Suprapubic skin (tissue), 4 donors: ENCODE measurements at regions not wholly inside any gene's neighbourhood (a gene's known extent, or its start where the extent isn't known, plus 50 kb on each side); places are given as distances from the start of the nearest gene placed in this dataset.

Experiments
- DNase-seq, 2 donors: peaks; one replicate each; pipeline ENCODE4 v3.0.0-alpha.2; 2019; ENCODE audit warnings: low spot score in 2 of 2
- H3K27ac ChIP-seq: fragments of 200-600 bp; sonication (generic); one replicate; pipeline ENCODE4 v1.5.1; 2019
- H3K27me3 ChIP-seq: fragments of 200-600 bp; sonication (generic); one replicate; pipeline ENCODE4 v1.5.1; 2019
- H3K36me3 ChIP-seq: fragments of 200-600 bp; sonication (generic); one replicate; pipeline ENCODE4 v1.5.1; 2019
- H3K4me1 ChIP-seq: fragments of 200-600 bp; sonication (generic); one replicate; pipeline ENCODE4 v1.5.1; 2019
- H3K4me3 ChIP-seq: fragments of 200-600 bp; sonication (generic); one replicate; pipeline ENCODE4 v1.5.1; 2019; ENCODE audit warnings: mild to moderate bottlenecking
- H3K9me3 ChIP-seq: fragments of 200-600 bp; sonication (generic); one replicate; pipeline ENCODE4 v1.5.1; 2019
- EP300 ChIP-seq: sonication (generic); formaldehyde crosslinking; IDR thresholded peaks from one replicate; pipeline ENCODE4 v1.6.1; 2017; ENCODE audit warnings: antibody characterized with exemption
- POLR2A ChIP-seq, 2 donors: fragments of 450-650 bp; IDR thresholded peaks; one replicate each; pipeline ENCODE4 v1.6.1; 2017; ENCODE audit warnings: antibody characterized with exemption in 2 of 2, mild to moderate bottlenecking in 2 of 2, moderate library complexity in 2 of 2
- POLR2AphosphoS5 ChIP-seq, 3 donors: sonication (generic); formaldehyde crosslinking; IDR thresholded peaks; one replicate each; pipeline ENCODE4 v1.6.1; 2017; ENCODE audit warnings: antibody characterized with exemption in 3 of 3
- WGBS: methylation state at CpG from one replicate; pipeline ENCODE4 v1.1.5; 2018; 5-methylcytosine and 5-hydroxymethylcytosine counted together
- TF ChIP-seq, protein P1 (sequence below), 2 donors: fragments of 200-600 bp in 1 of 2; fragments of 450-650 bp in 1 of 2; sonication (generic) in 1 of 2; IDR thresholded peaks; one replicate each; pipeline ENCODE4 v1.5.1; 2016 to 2019; ENCODE audit warnings: antibody characterized with exemption in 2 of 2, mild to moderate bottlenecking in 1 of 2, moderate library complexity in 1 of 2

DNA sequence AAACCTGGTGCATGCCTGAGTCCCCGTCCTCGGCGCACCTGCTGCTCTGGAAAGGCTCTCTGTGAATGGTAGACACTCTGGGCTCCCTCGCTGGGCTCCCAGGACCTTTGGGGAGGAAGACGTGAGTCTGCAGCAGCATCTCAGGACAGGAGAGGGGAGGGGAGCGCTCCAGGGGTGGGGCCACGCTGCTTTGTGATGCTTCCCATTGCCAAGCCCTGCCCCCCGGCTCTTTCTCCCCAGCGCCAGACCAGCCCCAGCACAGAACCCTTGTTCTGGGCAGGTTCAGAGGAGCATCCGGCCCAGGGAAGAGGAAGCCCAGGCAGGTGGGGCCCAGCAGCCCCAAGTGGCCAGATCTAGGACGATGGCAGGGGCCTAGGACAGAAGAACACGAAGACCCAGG, 111.2 kb downstream of the BRD1 start:
- Histone ChIP-seq H3K27ac (no peak overlapping the region), H3K27me3 (peaks cover 55% of the 10 kb centered on the region), H3K4me3 (no peak overlapping the region), H3K36me3 (no peaks in the 10 kb centered on the region), H3K4me1 (no peaks in the 10 kb centered on the region), H3K9me3 (no peaks in the 10 kb centered on the region)
- no peak for DNase-seq
- TF ChIP-seq EP300 (no peak), POLR2A (IDR thresholded peaks at IDR 0.05) (no peak), POLR2AphosphoS5 (IDR thresholded peaks at IDR 0.05) (no peak)
- TF ChIP-seq, protein P1, sequence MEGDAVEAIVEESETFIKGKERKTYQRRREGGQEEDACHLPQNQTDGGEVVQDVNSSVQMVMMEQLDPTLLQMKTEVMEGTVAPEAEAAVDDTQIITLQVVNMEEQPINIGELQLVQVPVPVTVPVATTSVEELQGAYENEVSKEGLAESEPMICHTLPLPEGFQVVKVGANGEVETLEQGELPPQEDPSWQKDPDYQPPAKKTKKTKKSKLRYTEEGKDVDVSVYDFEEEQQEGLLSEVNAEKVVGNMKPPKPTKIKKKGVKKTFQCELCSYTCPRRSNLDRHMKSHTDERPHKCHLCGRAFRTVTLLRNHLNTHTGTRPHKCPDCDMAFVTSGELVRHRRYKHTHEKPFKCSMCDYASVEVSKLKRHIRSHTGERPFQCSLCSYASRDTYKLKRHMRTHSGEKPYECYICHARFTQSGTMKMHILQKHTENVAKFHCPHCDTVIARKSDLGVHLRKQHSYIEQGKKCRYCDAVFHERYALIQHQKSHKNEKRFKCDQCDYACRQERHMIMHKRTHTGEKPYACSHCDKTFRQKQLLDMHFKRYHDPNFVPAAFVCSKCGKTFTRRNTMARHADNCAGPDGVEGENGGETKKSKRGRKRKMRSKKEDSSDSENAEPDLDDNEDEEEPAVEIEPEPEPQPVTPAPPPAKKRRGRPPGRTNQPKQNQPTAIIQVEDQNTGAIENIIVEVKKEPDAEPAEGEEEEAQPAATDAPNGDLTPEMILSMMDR (IDR thresholded peaks at IDR 0.05), result no peak
- WGBS, result 48% methylated on average over 5 of the region's 12 CpGs

DNA sequence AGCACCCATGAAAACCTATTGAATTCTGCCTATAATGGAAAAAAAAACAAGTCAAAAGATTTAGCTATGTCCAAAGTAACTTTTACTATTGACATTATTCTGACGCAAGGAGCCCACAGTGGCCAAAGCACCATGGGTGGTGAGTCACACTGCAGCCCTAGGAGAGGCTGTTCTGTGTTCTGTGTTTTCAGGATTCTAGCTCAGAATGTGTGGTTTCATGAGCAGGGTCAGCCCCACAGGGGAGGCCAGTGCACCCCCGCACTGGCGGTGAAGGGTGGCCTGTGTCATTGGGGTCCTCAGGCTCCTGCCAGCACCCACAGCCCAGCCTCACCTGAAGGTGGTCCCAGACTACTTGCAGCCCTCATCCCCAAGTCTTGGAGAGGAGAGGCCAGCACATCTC, 112.2 kb downstream of the BRD1 start:
- TF ChIP-seq, protein P1 (IDR thresholded peaks at IDR 0.05), result no peak
- TF ChIP-seq POLR2AphosphoS5 (IDR thresholded peaks at IDR 0.05) (no peak), POLR2A (IDR thresholded peaks at IDR 0.05) (no peak), EP300 (no peak)
- H3K27me3 ChIP-seq, result peaks cover 50% of the 10 kb centered on the region
- 83% methylated on average over 1 of the region's 3 CpGs for WGBS
- no peaks in the 10 kb centered on the region for H3K36me3 ChIP-seq
- H3K4me3 ChIP-seq, result no peak overlapping the region
- no peak overlapping the region for H3K27ac ChIP-seq
- no peak for DNase-seq
- no peaks in the 10 kb centered on the region for H3K4me1 ChIP-seq
- no peaks in the 10 kb centered on the region for H3K9me3 ChIP-seq

DNA sequence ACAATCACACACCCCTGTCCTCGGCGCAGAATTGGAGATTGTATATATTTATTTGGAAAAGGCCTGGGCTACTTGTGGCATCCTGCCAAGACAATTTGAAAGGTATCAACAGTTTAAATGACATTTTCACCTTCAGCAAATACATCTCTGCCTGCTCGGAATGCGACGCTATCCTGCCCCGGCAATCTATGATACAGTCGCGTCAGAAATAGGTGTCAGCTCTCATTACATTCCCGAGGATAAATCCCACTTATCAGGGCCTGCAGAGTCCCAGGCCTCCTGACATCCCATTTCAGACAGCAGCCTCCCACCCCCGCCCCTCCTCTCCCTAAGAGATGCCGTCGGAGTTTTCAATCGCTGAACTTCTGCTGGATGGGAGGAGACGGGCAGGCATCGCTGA, 114.7 kb downstream of the BRD1 start:
- no peak overlapping the region for H3K27ac ChIP-seq
- no peaks in the 10 kb centered on the region for H3K36me3 ChIP-seq
- 87% methylated on average over 15 of the region's 15 CpGs for WGBS
- no peak overlapping the region for H3K4me3 ChIP-seq
- no peak for DNase-seq
- no peaks in the 10 kb centered on the region for H3K4me1 ChIP-seq
- H3K9me3 ChIP-seq, result peaks cover 3% of the 10 kb centered on the region
- H3K27me3 ChIP-seq, result peaks cover 48% of the 10 kb centered on the region
- TF ChIP-seq POLR2A (IDR thresholded peaks at IDR 0.05) (no peak), EP300 (no peak), POLR2AphosphoS5 (IDR thresholded peaks at IDR 0.05) (no peak)
- TF ChIP-seq, protein P1 (IDR thresholded peaks at IDR 0.05), result no peak

DNA sequence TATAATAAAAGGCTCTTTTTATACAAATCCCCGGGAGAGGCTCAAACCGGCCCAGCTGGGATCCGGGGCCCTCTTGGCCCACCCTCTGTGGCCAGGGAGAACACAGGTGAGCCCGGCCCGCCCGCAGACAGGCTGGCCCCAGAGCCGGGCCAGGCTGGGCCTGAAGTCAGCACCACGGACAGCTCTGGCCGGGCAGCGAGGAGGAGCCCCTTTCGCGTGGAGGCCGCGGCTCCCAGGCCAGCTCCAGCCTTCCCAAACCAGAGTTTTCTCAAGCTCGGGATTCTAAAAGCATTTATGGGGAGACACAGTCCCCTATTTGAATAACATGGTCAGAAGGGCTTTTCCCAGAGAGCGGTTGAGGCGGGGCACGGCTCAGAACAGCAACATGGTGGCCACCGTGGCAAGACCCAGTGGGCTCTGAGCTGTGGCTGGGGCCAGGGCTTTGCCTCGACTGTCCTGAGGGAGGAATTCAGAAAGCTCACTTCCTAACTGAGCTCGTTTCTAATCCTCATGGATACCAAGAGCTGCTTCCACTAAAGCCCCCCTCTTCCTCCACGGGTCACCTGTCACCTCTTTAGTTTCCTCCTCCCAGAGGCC, 115.4 kb downstream of the BRD1 start:
- Histone ChIP-seq H3K4me3 (no peak overlapping the region), H3K27me3 (peaks cover 45% of the 10 kb centered on the region), H3K4me1 (no peaks in the 10 kb centered on the region), H3K36me3 (no peaks in the 10 kb centered on the region), H3K27ac (no peak overlapping the region), H3K9me3 (peaks cover 3% of the 10 kb centered on the region)
- TF ChIP-seq POLR2A (IDR thresholded peaks at IDR 0.05) (no peak), POLR2AphosphoS5 (IDR thresholded peaks at IDR 0.05) (no peak), EP300 (no peak)
- TF ChIP-seq, protein P1 (IDR thresholded peaks at IDR 0.05), result no peak
- no peak for DNase-seq
- WGBS, result 20% methylated on average over 15 of the region's 22 CpGs

DNA sequence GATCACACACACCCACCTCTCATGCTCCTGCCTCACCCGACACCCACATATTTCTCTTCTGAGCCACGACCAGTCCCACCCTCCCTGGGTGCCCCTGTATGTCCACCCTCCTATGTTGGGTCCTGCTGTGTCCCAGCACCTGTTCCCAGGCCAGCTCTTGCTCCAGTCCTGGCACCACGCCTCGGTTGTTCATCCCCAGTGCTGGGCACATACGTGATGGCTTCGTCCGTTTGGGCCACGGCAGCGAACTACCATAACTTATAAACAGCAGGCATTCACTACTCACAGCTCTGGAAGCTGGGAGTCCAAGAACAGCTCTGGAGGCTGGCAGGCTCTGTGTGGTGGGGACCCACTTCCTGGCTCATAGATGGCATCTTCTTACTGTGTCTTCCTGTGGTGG, 116.9 kb downstream of the BRD1 start:
- Histone ChIP-seq H3K9me3 (peaks cover 3% of the 10 kb centered on the region), H3K4me3 (no peak overlapping the region), H3K36me3 (no peaks in the 10 kb centered on the region), H3K4me1 (no peaks in the 10 kb centered on the region), H3K27me3 (peaks cover 42% of the 10 kb centered on the region), H3K27ac (no peak overlapping the region)
- TF ChIP-seq EP300, result no peak
- TF ChIP-seq POLR2AphosphoS5 (IDR thresholded peaks at IDR 0.05), result no peak
- TF ChIP-seq, protein P1 (IDR thresholded peaks at IDR 0.05), result no peak
- no peak for TF ChIP-seq POLR2A (IDR thresholded peaks at IDR 0.05)
- DNase-seq, result no peak
- 87% methylated on average over 9 of the region's 9 CpGs for WGBS
